GM12892 (cell line): ENCODE measurements at regions not wholly inside any gene's neighbourhood (a gene's known extent, or its start where the extent isn't known, plus 50 kb on each side); places are given as distances from the start of the nearest gene placed in this dataset.

ENCODE experiments used
- POLR2A ChIP-seq: IDR thresholded peaks from 2 replicates; pipeline ENCODE4 v1.6.1; 2011; ENCODE audit warnings: low read depth, low read length, control low read depth
- POLR2AphosphoS5 ChIP-seq: IDR thresholded peaks from 2 replicates; pipeline ENCODE4 v1.6.1; 2011; ENCODE audit warnings: low read depth, low read length, control low read depth
- TAF1 ChIP-seq: IDR thresholded peaks from 2 replicates; pipeline ENCODE4 v1.6.1; 2011; ENCODE audit warnings: low read depth, mild to moderate bottlenecking, control low read depth, low read length, borderline replicate concordance

DNA sequence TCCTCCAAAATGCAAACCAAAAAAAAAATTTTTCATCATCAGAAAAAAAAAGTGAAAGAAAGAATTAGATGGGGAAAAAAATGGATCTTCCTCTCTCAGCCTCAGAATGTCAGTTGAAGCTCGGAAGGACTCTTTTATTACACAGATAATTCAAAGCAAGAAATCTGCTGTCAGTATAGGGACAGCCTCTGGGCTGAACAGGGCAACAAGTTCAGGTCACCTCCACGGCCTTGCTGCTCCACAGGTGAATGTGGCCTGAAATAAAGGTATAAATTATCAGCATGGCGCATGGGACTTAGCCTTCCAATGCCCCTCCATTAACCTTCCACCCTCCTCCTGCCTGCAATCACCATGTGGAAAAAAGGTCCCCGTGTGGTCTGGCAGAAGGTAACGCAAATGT is 316.8 kb upstream of the POU3F3 start:
- TF ChIP-seq POLR2AphosphoS5 (no peak), POLR2A (no peak), TAF1 (no peak)
